Erythroblast (primary cell): ENCODE measurements at regions not wholly inside any gene's neighbourhood (a gene's known extent, or its start where the extent isn't known, plus 50 kb on each side); places are given as distances from the start of the nearest gene placed in this dataset.

Source experiments
- DNase-seq, 2 experiments: peaks; one replicate each; lab custom pipeline; 2025; lab: John Stamatoyannopoulos, UW
- GATA1 ChIP-seq: IDR thresholded peaks from 2 replicates; pipeline ENCODE4 v1.6.1; 2011; ENCODE audit warnings: low read depth, mild to moderate bottlenecking, control low read depth, low read length, moderate library complexity
- POLR2A ChIP-seq: IDR thresholded peaks from 2 replicates; pipeline ENCODE4 v1.6.1; 2011; ENCODE audit warnings: mild to moderate bottlenecking, low read length

DNA sequence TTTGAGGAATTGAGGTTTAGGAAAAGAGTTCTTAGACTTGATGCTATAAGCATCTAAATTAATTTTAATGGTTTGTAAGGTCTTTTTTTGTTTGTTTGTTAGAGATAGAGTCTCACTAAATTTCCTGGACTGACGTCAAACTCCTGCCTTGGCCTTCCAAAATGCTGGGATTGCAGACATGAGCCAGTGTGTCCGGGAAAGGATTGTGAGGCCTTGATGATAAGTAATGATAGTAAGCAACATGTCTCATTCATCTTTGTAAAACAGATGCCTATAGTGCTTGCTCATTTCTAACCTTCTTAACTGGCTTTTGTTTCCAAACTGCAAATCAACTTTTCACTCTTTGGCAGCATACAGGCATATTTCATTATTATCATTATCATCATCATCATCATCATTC is 176.0 kb upstream of the KCND2 start:
- TF ChIP-seq POLR2A (no peak), GATA1 (no peak)
- DNase-seq, result no peak

DNA sequence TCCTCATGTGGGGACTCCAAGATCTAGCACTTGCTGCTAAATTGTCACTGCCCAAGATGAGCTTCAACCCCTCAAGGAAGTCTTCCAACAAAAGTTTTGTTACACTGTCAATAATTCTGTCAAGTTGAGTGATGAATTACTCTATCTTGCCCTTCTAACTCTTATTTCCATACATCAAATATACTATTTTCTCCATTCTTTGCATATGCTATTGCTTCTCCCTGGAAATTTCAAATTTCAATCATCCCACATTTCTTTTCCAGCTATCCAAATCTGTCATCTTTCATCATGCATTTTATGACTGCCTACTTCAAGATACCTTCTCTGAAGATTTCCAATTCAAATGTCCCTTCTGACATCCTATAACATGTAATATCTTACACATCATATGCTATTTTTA is 175.2 kb upstream of the KCND2 start:
- DNase-seq, result no peak
- TF ChIP-seq POLR2A (no peak), GATA1 (no peak)

DNA sequence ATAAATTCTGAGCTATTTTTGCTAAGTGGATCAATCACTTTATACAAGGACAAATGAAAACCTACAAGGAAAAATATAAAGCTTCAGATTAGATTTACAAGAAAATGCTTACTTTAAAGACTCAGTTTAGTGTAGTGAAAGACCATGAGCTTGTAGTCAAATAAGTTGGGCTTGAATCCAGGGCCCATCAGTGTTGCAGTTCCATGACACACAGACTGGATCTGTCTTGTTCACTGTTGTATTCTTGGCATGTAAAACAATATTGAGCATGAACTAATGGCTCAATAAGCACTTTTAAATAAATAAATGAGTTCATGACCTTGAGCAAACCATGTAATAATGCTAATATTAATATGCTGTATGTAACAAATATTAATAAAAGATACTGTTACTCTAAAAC is 164.6 kb upstream of the KCND2 start:
- no peak for TF ChIP-seq POLR2A
- no peak for TF ChIP-seq GATA1

DNA sequence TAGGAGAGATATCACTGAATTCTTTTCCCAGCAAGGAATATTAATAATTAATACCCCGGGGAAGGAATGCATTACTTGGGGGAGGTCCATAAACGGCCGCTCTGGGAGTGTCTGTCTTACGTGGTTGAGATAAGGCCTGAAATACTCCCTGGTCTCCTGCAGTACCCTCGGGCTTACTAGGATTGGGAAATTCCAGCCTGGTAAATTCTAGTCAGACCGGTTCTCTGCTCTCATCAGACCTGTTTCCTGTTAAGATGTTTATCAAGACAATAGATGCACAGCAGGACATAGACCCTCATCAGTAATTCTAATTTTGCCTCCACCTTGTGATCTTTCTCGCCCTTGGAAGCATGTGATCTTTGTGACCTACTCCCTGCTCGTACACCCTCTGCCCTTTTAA is 162.8 kb upstream of the KCND2 start:
- DNase-seq, result no peak
- no peak for TF ChIP-seq POLR2A
- no peak for TF ChIP-seq GATA1

More for the DNA sequence above, 164.6 kb upstream of the KCND2 start:
- DNase-seq, result no peak

DNA sequence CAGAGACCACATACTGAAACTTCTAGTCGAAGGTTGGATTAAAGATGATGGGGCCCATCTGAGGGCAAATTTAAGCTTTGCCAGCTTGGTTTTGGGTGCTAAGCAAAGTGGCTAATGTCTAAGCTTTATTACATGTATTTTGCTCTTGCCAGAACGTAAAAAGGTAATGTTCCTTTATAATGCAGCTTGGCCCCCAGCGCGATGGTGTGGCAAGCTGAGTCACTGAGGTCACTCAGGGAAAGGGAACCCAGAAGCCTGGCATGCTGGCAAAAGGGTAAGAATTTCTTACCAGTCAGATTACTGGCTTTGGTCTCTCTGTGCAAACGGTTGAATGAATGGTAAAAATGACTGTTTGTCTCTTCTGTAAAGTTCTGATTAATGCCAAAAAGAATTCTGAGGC is 158.3 kb upstream of the KCND2 start:
- TF ChIP-seq GATA1 (no peak), POLR2A (no peak)
- no peak for DNase-seq

DNA sequence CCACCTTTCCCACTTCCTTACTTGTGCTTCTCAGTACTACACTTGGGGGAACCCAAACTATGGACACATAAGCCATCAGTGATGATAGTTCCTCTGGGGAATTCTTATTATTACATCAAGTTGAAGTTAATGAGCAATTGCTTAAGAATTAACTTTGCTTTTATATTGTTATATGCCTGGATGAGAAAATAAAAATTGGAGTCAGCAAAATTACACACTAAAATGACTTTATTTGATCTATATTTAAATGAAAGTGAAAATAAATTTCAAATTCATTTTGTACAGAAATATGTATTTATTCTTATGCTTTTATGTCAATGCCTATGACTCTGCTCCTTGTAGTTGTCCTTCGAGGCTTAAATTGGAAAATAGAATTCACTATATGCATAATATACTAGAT is 149.4 kb upstream of the KCND2 start:
- TF ChIP-seq POLR2A (no peak), GATA1 (no peak)
- no peak for DNase-seq

DNA sequence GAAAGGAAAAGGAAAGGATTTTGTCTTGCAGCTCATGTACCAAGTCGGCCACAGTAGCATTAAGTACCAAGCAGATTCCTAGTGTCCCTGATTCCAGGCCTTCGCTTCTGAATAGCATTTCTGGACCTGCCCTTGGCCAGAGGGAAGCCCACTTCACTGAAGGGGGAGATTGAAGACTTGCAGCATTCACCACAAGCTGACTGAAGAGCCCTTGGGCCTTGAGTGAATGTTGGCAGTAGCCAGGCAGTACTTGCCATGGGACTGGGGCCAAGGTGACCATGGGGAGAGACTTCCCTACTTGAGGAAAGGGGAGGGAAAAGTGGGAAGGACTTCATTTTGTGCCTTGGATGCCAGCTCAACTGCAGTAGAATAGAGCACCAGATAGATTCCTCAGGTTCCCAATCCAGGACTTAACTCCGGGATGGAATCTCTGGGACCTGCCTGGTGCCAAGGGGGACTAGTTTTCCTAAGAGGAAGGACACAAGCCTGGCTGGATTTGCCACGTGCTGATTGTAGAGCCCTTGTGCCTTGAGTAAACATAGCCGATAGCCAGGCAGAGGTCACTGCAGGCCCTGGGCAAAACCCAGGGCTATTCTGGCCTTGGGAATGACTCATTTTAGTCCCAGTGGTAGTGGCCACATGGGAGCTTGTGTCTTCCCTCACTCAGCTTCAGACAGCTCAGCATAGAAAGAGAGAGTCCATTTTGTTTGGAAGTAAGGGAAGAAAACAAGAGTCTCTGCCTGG is 141.7 kb upstream of the KCND2 start:
- TF ChIP-seq GATA1 (no peak), POLR2A (no peak)
- no peak for DNase-seq

DNA sequence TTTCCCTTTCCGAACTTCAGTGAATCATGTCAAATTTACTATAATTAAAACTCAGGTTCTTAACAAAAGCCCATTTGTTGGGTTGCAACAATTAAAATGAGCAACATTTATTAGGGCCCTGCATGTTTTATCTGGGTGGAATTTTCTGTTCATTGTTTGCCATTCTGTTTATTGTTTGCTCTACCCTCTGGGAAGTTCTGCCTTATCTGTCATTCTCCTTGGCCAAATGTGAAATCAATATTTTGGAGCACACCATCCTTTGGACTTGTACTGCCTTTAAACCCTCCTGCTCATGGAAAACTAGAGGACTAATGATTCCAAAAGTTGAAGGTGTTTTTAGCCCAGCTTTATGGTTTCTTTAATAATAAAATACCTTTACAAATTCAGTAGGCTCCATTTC is 134.5 kb upstream of the KCND2 start:
- no peak for TF ChIP-seq GATA1
- no peak for TF ChIP-seq POLR2A

DNA sequence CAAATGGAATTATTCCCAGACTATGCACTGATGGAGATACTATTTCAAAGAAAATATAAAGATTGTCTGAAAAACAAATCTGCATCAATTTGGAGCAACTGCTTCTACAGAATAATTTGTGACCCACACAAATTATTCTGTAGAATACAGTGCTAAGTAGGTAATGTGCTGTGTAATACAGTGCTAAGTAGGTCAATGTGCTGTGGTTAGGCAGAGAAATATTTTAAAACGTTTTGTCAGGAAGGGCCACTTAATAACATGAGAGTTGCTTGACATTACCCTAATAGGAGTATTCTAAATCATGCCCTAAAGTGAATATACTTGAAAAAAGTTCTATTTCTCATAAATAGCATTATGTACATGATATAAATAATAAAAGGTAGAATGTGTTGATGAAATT is 116.5 kb upstream of the KCND2 start:
- DNase-seq, result no peak
- TF ChIP-seq GATA1 (no peak), POLR2A (no peak)

More for the DNA sequence above, 134.5 kb upstream of the KCND2 start:
- DNase-seq, result no peak

DNA sequence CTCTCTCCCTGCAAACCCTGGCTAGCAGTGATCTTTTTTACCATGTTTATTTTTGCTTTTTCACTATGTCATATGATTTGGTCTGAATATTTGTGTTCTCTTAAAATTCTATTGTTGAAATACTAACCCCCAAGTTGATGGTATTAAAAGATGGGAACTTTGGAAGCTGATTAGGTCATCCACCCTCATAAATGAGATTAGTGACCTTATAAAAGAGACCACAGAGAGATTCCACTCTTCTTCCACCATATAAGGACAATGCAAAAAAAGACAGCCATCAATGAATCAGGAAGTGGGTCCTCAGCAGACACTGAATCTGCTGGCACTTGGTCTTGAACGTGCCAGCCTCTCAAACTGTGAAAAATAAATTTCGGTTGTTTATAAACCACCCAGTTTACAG is 112.8 kb upstream of the KCND2 start:
- DNase-seq, result no peak
- TF ChIP-seq POLR2A (no peak), GATA1 (no peak)

DNA sequence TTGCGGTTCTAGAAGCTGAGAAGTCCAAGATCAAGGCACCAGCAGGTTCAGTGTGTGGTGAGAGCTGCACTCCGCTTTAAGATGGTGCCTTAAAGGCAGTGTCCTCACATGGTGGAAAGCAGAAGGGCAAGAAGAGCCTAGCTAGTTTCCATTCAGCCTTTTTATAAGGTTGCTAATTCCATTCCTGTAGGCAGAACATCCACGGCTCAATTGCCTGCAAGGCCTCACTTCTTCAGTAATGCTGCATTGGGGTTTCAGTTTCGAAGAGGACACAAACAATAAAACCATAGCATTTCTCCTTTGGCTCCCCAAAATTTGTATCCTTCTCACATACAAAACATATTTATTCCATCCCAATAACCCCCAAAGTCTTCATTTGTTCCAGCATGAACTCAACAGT is 109.5 kb upstream of the KCND2 start:
- TF ChIP-seq POLR2A (no peak), GATA1 (no peak)
- no peak for DNase-seq

DNA sequence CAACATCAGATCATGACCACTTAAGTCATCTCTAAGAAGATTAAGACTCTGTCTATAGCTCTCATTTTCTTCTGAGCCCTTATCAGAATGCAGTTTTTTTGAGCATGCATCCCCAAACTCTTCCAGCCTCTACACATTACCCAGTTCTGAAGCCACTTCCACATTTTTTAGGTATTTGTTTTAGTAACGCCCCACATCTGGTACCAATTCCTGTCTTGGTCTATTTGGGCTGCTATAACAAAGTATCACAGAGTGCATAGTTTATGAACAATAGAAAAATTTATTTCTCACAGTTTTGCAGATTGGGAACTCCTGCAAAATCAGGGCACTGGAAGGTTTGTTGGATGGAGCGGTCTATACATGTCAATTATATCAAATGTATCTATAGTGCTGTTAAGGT is 107.7 kb upstream of the KCND2 start:
- TF ChIP-seq GATA1 (no peak), POLR2A (no peak)
- no peak for DNase-seq

DNA sequence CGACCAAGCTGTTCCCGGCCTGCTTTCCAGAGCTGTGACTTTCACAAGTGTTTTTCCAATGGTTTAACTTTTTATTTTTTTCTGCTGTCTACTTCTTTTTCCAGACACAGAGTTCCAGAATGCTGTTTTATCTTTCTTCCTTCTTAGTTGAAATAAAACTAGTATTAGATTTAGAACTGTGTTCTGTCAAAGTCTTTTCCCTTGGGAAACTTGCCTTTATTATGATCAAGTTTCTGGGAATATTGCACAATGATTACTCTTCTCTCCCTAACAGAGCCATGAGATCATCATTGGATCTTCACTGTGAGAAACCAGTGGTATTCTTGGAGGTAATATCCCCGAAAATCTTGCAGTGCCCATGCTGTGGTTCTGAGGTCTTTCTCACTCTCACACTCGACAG is 104.9 kb upstream of the KCND2 start:
- TF ChIP-seq GATA1 (no peak), POLR2A (no peak)

DNA sequence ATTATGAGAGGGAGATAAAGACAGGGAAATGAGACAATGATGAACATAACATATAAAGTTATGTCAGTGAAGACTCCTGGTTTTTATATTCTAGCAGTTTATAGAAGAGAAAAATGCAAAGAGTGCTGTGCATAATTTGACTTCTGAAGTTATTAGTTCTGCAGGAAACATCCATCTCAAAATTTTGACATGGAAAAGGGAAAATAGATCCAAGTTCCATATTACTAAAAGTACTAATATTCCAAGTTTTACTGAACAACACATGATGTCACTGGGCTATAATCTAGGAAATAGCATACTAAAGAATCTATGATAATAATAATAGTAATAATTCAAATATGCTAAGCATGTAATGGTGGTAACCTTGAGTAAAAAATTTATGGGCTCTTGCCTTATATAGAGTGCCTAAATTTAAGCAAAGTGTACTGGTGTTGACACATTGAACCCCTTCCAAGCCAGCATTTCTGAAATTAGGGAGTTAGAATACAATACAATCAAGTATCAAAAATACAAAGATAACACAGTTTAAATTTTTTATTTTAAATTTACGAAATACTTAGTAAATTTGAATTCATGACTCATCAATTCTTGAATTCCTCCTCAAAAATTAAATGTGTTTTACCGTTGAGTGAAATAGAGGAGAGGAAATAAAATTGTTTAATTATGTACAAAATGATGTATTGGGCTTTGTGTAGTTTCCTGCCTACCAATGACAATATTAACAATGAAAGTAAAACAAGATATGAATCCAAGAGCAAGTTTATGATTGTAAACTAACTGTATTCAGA is 102.8 kb upstream of the KCND2 start:
- TF ChIP-seq POLR2A (no peak), GATA1 (no peak)
- DNase-seq, result no peak

More for the DNA sequence above, 104.9 kb upstream of the KCND2 start:
- DNase-seq, result no peak

DNA sequence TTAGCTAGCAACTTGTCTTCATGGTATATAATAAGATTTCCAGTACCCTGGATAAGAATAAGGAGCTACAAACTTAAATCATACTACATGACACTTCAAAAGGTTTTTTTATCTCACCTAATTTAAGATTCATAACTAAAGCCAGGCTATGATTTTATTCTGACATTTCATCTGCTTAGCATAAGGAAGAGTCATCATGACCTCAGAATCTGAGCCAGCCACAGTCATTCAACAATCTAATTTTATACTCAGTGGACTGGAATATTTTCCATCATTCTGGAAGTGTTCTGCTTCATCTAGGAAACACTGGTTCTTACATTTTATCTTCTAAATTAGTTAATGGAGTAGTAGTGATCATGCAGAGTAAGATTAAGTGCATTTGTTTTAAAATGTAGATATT is 102.1 kb upstream of the KCND2 start:
- DNase-seq, result no peak
- no peak for TF ChIP-seq GATA1
- TF ChIP-seq POLR2A, result no peak

DNA sequence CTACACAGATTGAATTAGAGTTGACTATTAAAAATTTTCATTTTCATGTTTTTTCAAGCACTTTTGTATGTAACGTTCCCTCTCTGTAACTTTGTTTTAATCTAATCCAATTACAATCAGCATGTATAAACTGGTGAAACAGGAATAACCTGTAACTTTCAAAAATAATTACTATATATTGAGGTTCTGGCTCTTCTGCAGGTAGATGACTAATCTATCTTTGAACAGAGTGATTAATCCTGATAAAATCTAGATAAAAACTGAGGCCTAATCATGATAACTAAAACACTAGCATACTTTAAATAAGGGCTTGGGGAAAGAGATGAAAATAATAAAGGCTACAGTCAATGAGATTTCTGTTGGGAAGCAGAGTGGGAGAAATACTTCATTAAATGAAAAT is 101.6 kb upstream of the KCND2 start:
- DNase-seq, result no peak
- TF ChIP-seq POLR2A, result no peak
- TF ChIP-seq GATA1, result no peak
